ENCODE measurements at regions not wholly inside any gene's neighbourhood (a gene's known extent, or its start where the extent isn't known, plus 50 kb on each side); places are given as distances from the start of the nearest gene placed in this dataset.

DNA sequence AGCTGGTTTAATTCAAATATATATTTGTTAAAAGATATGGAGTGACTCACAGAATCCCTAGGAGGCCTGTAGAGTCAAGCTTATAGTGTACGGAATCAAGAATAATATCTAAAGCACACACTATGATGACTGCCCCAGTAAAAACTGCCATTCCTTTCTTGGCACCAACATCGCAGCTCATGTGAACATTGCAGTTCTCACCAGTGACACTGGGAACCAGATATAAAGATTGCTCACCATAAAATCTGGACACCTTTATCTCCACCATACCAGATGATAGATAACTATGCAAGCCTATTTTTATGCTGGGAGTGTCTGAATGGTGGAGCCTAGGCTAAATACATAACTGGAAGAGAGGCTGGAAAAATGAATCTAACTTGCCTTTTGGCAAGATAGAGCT, 463.9 kb upstream of the TBX3 start (continued):
- no peak for TF ChIP-seq CTCF (IDR thresholded peaks at IDR 0.05; ENCODE audit: control extremely low read depth in 1 of 3, insufficient read depth in 1 of 3, low read depth in 1 of 3, low read length in 3 of 3)
- no peak for TF ChIP-seq E2F6 (IDR thresholded peaks at IDR 0.05)
- TF ChIP-seq CHD1 (IDR thresholded peaks at IDR 0.05; ENCODE audit: low read depth, low read length): no peak
- TF ChIP-seq TEAD4 (IDR thresholded peaks at IDR 0.05; ENCODE audit: low read depth, low read length): no peak
- TF ChIP-seq RAD21 (IDR thresholded peaks at IDR 0.05 in 1 of 2, conservative IDR thresholded peaks at IDR 0.05 in 1 of 2; ENCODE audit: low read depth in 2 of 2, low read length in 2 of 2): no peak
- TF ChIP-seq KDM4A (IDR thresholded peaks at IDR 0.05; ENCODE audit: low read depth, low read length, severe bottlenecking): no peak
- no peak for TF ChIP-seq RXRA (IDR thresholded peaks at IDR 0.05; ENCODE audit: insufficient read depth, low read depth, low read length)

Data from H1 (cell line).